GM21423 (cell line): ENCODE measurements at regions not wholly inside any gene's neighbourhood (a gene's known extent, or its start where the extent isn't known, plus 50 kb on each side); places are given as distances from the start of the nearest gene placed in this dataset.
"Not testable (repeated sequence)": the region's sequence is repeated elsewhere in the genome, so short reads cannot be mapped to it uniquely, and the experiment has no call there.

Experiments
- ATAC-seq: cut with Tn5 transposase; IDR thresholded peaks from one replicate; pipeline ENCODE4 v1.9.1; 2021; ENCODE audit warnings: mild to moderate bottlenecking, moderate library complexity; ENCODE audit not compliant: unreplicated experiment

DNA sequence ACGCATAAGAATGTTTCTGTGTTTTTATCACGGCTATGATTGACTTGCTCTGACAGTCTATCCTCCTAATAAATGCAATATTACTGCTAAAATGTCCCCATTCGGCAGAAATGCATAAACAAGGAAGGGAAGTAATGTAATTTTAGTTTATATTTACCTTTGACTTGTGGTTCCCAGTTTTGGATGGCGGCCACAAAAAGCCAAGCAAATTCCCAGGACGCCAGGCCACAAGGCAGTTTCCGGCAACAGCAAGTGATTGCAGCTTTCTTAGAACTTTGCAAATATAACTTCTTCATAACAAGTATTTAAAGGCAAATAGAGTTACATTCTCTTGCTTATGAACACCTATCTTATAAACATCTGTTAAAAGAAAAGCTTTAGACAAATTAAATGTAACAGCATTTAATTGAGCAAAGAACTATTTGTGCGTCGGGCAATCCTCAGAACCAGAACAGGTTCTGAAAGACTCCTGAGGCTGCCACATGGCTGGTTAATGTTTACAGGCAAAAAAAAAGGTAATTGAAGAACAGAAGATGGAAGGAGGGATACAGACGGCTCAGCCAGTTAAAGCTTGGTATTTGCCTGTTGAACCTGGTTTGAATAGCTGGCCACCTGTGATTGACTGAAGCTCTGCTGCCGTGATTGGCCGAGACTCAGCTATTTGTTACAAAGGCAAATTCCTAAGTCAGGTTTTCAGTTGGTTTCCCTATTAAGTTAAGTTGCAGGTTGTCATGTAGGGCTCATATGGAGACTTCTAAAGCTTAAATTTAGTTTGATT, 80.8 kb downstream of the C21orf91 start:
- no peak for ATAC-seq

DNA sequence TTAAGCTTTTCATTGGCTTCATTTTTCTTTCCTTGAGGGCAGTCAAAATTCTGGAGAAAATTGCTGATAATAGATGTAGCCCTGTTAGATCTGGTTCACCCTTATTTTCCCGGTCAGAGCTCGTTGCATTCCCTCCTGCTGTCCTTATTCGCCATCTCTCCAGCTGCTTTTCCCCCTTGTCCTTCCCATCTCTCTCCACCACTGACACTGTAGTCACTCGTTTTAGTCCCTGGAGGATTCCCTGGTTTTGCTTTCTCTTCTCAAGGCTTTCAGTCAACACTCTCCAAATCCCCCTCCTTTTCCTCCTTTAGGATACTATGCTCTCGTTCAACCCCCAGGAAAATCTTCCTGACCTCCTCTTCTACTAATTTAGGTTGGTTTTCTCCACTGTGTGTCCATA, 83.1 kb downstream of the C21orf91 start:
- no peak for ATAC-seq

DNA sequence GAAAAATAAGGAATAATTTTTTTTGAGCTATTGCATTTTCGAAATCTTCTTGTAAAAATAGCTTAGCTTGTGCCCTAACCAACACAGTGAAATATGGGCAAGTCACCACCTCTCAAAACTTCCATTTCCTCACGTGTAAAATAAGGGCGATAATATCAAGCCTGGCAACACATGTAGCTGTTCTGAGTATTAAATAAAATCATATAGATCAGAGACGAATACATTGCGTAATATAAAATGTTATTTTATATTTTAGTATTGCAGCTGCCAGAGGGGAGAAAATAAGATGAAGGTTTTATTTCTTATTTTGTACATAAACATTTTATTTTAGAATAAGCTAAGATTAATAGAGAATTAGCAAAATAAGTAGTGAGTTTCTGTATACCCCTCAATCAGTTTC, 85.9 kb downstream of the C21orf91 start:
- no peak for ATAC-seq

DNA sequence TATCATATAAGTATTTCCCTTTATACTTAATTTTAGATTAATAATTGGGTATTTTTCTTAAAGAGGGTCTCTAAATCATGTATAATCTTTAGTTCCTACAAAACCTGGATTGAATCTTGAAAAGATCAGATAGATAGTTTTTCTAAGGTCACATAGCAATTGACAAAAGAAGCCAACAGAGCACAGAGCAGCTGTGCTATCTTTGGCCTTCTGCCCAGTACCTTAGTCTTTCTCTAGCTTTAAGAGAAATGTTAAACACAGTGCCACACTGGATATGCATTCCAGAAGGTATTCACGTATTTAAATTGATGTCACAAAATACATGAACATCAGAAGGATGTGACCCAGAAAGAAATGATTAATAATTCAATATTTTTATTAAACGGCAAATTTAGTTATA, 86.8 kb downstream of the C21orf91 start:
- no peak for ATAC-seq

GRCh38 chr21:17731554-17731953, 87.6 kb downstream of the C21orf91 start:
- ATAC-seq: no peak

DNA sequence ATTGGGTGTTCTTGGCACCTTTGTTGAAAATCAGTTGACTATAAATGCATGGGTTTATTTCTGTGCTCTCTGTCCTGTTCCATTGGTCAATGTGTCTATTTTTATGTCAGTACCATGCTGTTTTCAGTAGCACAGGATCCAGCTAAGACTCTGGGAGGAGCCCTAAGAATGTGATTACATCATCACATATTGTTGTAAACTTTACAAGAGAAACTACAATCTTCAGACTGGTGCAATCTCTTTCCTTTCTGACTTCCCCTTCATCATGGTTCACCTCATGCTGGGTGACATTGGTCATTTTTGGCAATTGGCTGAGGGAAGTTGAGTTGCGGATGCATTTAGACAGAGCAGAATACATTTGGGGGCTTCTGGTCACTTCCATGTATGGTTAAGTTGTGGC, 88.4 kb downstream of the C21orf91 start:
- no peak for ATAC-seq

- no peak for ATAC-seq
Observed at GRCh38 chr21:17729455-17729854, 89.7 kb downstream of the C21orf91 start.

GRCh38 chr21:17727361-17727760, 91.8 kb downstream of the C21orf91 start:
- no peak for ATAC-seq

DNA sequence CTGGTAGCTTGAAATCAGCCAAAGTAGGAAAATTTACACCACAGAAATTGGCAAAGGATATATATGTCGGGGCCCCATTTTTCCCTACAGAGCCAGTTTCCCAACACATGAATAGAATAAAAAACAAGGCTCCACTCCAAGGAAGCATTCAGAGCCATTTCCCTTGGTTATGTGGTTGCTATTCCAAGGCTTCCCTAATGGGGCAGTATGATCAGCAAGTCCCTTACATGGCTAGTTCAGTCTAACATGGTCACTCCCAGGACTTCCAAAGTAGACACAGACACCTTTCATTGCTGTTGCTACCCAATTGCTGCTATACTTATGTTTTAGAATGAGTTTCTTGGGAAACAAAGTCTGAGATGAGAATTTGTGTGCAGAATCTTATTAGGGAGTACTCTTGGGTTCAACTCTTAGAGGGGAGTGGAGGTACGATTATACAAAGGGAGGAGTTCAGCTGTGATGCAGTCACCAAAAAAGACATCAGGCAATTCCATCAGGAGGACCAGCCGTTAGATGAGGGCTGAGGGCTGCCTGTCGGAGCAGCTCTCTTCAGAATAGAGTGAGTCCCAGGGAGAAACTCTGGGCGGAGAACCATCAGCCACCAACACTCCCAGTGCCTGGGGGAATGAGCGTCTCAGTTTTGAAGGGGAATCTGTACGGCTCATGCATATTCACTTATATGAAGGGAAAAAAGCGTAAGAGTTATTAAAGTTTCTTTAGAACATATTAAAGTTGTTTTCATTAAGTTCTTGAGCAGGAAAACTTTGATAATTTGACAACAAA, 92.9 kb downstream of the C21orf91 start:
- ATAC-seq: no peak

GRCh38 chr21:17725339-17725738, 93.8 kb downstream of the C21orf91 start:
- no peak for ATAC-seq

- ATAC-seq: no peak
Observed at GRCh38 chr21:17712887-17713286, 100.2 kb upstream of the BTG3 start.

- ATAC-seq: no peak
Observed at GRCh38 chr21:17711896-17712295, 99.2 kb upstream of the BTG3 start.

DNA sequence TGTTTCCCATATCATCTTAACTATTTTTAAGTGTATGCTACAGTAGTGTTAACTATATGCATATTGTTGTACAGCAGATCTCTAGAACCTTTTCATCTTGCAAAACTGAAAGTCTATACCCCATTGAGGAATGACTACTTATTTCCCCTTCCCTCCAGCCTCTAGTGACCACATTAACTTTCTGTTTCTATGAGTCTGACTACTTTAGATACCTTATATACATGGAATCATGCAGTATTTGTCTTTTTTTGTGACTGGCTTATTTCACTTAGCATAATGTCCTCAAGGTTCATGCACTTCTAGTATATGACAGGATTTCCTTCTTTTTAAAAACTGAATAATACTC, 96.5 kb upstream of the BTG3 start:
- peak; percentile 99 for ATAC-seq

- ATAC-seq: peak; percentile 64
Observed at GRCh38 chr21:17708522-17709265, 96.0 kb upstream of the BTG3 start.

DNA sequence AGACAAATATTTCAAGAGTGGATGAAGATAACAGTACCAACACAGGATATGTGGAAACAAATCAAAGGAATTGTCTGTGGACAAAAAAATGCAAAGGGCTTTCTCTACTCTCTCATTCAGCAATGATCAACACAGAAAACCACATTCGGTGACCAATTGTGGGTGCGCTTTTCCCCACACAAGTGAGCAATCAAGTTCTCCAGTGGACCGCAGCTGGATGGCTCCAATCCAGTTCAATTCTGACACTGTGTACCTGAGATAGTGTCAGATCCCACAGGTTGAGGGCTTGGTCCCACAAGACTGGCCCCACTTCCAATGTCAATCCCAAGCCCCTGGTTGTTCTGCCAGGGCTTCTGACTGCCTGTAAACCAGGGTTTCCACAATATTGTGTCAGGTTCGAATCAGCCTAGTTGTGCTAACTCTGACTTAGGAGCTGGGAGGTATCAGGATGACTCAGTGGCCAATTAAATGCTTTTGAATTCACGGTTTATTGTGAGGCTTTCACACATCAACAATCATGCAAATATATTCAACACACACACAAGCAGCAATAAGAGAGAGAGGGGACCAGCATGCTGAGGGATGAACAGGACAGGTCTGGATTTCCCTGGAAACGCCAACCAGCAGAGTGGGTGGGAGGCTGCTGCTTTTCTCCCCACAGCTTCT, 87.0 kb upstream of the BTG3 start:
- no peak for ATAC-seq

DNA sequence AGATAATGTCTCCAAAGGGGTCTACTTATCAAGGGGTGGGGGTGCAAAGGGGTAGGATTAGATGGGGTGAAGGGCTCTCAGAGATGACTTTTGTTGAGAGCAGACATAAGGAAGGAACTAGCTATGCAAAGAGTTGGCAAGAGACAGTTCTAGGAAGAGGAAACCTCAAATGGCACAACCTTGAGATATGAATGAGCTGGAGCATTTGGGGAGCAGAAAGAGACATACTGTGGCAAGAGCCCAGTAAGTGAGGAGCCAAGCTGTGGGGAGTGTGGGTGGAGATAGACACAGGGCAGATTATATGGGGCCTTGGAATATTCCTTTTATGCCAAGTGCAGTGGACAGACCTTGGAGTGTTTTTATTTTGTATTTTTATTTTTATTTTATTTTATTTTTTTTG, 84.8 kb upstream of the BTG3 start:
- no peak for ATAC-seq

DNA sequence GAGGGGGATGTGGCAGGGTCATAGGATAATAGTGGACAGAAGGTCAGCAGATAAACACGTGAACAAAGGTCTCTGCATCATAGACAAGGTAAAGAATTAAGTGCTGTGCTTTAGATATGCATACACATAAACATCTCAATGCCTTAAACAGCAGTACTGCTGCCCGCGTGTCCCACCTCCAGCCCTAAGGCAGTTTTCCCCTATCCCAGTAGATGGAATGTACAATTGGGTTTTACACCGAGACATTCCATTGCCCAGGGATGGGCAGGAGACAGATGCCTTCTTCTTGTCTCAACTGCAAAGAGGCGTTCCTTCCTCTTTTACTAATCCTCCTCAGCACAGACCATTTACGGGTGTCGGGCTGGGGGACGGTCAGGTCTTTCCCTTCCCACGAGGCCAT, 81.7 kb upstream of the BTG3 start:
- not testable (repeated sequence) for ATAC-seq

DNA sequence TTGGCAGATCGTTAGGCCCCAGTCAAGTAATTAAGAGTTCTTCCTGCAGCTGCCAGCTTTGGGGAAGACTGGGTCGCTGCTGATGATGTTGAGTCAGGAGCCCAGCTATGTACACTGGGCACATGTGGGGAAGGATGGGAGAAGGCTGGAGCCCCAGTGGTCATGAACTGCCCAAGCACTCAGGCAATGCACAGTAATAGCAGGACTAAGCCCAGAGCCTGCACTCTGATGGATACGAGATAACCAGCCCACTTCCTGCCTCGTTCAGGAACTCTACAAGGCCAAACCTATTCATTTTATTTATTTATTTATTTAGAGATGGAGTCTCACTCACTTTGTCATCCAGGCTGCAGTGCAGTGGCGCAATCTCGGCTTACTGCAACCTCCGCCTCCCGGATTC, 81.1 kb upstream of the BTG3 start:
- no peak for ATAC-seq

DNA sequence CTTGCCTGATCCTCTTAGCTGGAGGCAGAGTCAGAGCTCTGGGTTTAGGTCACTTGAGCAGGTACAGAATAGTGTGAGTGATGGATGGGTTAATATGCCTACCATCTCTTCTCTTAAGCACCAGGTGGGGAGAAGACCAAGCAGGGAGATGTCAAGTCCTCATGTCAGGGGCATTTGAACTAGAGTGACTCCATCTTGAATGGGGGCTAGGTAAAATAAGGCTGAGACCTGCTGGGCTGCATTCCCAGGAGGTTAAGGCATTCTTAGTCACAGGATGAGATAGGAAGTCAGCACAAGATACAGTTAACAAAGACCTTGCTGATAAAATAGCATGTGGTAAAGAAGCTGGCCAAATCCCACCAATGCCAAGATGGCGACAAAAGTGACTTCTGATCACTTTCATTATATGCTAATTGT, 77.4 kb upstream of the BTG3 start:
- ATAC-seq: no peak

DNA sequence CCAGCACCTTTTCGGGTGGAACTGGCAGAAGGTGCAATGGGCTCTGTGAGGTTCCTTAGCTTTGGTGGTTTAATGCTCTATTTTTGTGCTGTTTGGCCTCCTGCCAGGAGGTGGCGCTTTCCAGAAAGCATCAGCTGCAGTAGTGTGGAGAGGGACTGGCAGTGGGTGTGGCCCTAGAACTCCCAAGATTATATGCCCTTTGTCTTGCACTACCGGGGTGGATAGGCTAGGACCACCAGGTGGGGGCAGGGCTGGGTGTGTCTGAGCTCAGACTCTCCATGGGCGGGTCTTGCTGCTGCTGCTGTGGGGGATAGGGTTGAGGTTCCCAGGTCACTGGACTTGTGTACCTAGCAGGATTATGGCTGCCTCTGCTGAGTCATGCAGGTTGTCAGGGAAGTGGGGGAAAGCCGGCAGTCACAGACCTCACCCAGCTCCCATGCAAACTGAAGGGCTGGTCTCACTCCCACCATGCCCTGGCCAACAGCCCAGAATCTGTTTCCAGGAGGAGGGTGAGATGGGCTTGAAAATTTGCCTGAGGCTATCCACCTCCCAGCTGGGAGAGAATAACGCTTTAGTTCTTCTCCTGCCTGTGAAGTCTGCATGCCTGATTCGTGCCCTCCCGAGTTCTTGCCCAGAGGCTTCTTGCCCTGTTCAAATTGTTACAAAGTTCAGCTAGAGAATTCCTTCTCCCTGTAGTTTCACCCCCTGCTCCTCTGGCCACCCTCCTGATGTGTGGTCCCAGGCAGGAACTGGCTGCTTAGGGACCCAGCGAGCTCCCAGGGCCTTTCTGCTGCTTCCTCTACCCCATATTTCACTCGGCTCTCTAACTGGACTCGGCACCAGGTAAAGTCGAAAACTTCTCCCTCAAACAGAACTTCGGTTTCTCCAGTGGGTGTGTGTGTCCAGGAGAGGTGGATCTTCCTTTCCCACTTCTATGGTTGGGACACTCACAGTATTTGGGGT, 76.5 kb upstream of the BTG3 start:
- ATAC-seq: no peak
